ENCODE measurements at regions not wholly inside any gene's neighbourhood (a gene's known extent, or its start where the extent isn't known, plus 50 kb on each side); places are given as distances from the start of the nearest gene placed in this dataset.

GRCh38 chr7:133134810-133135209 lies 52.9 kb upstream of the CHCHD3 start:
- TF ChIP-seq CTCF (IDR thresholded peaks at IDR 0.05) (no peak), ZFX (IDR thresholded peaks at IDR 0.05; ENCODE audit: borderline replicate concordance) (no peak)
